OCI-LY3 (cell line): ENCODE measurements at regions not wholly inside any gene's neighbourhood (a gene's known extent, or its start where the extent isn't known, plus 50 kb on each side); places are given as distances from the start of the nearest gene placed in this dataset.

ENCODE experiments used
- H2AFZ ChIP-seq: fragments of 200-600, 300-600 bp; shearing (Covaris generic); 2 replicates; pipeline ENCODE4 v1.6.0; 2014; ENCODE audit warnings: antibody characterized with exemption, low read depth, low read length
- H3K27ac ChIP-seq: fragments of 200-600, 300-600 bp; sonication (generic); 2 replicates; pipeline ENCODE4 v1.5.1; 2014; ENCODE audit warnings: mild to moderate bottlenecking, low read length, moderate library complexity, mixed read lengths
- H3K27me3 ChIP-seq: fragments of 200-600, 300-600 bp; sonication (generic); 2 replicates; pipeline ENCODE4 v1.6.1; 2014; ENCODE audit warnings: low read depth, low read length, mixed read lengths
- H3K36me3 ChIP-seq: fragments of 200-600, 300-600 bp; sonication (generic); replicated peaks from 2 replicates; pipeline ENCODE3; 2014; ENCODE audit warnings: low read depth, low read length, mixed read lengths
- H3K4me1 ChIP-seq: fragments of 300-600, 200-600 bp; sonication (generic); 2 replicates; pipeline ENCODE4 v1.6.1; 2014; ENCODE audit warnings: low read length, mixed read lengths
- H3K4me2 ChIP-seq: fragments of 200-600, 300-600 bp; sonication (generic); 2 replicates; pipeline ENCODE4 v1.6.1; 2014; ENCODE audit warnings: low read length, mixed read lengths
- H3K4me3 ChIP-seq: fragments of 300-600, 200-600 bp; sonication (generic); 2 replicates; pipeline ENCODE4 v1.5.1; 2014; ENCODE audit warnings: antibody characterized with exemption, mild to moderate bottlenecking, low read length, moderate library complexity
- H3K79me2 ChIP-seq: fragments of 300-600, 200-600 bp; shearing (Covaris generic); 2 replicates; pipeline ENCODE4 v1.6.1; 2014; ENCODE audit warnings: mild to moderate bottlenecking, low read length, mixed read lengths
- H3K9ac ChIP-seq: fragments of 300-600, 200-600 bp; shearing (Covaris generic); 2 replicates; pipeline ENCODE4 v1.6.0; 2014; ENCODE audit warnings: mild to moderate bottlenecking, low read length, moderate library complexity
- H3K9me3 ChIP-seq: fragments of 200-600, 300-600 bp; shearing (Covaris generic); 2 replicates; pipeline ENCODE4 v1.6.1; 2014; ENCODE audit warnings: low read length, mixed read lengths; ENCODE audit not compliant: insufficient read depth
- H4K20me1 ChIP-seq: fragments of 200-600, 300-600 bp; sonication (generic); 2 replicates; pipeline ENCODE4 v1.6.1; 2016; ENCODE audit warnings: low read length, mixed read lengths; ENCODE audit not compliant: insufficient read depth
- CTCF ChIP-seq: fragments of 200-600, 300-600 bp; sonication (generic); IDR thresholded peaks from 2 replicates; pipeline ENCODE4 v1.5.1; 2014; ENCODE audit warnings: antibody characterized with exemption, low read length, low read depth
- EZH2phosphoT487 ChIP-seq: fragments of 200-600 bp; shearing (Covaris generic); IDR thresholded peaks from 2 replicates; pipeline ENCODE4 v1.6.1; 2018; ENCODE audit warnings: antibody characterized with exemption, mixed run types, low read depth

- no peak overlapping the region for H3K4me3 ChIP-seq
- no peaks in the 10 kb centered on the region for H3K27me3 ChIP-seq
- no peak overlapping the region for H3K9ac ChIP-seq
- TF ChIP-seq CTCF (no peak), EZH2phosphoT487 (no peak)
- peaks cover 12% of the 10 kb centered on the region for H3K4me1 ChIP-seq
- no peaks in the 10 kb centered on the region for H3K36me3 ChIP-seq
- H3K9me3 ChIP-seq = no peaks in the 10 kb centered on the region
- no peaks in the 10 kb centered on the region for H4K20me1 ChIP-seq
- no peak overlapping the region for H2AFZ ChIP-seq
- no peak overlapping the region for H3K27ac ChIP-seq
- H3K4me2 ChIP-seq = no peak overlapping the region
- no peaks in the 10 kb centered on the region for H3K79me2 ChIP-seq
Measured at GRCh38 chr18:44518666-44519065, 162.0 kb upstream of the SETBP1 start.

GRCh38 chr18:44520981-44521667, 159.6 kb upstream of the SETBP1 start:
- Histone ChIP-seq H3K9me3 (no peaks in the 10 kb centered on the region), H3K79me2 (no peaks in the 10 kb centered on the region), H2AFZ (no peak overlapping the region), H3K4me1 (peaks cover 13% of the 10 kb centered on the region), H3K36me3 (no peaks in the 10 kb centered on the region), H3K4me3 (no peak overlapping the region), H4K20me1 (no peaks in the 10 kb centered on the region), H3K27me3 (no peaks in the 10 kb centered on the region), H3K4me2 (no peak overlapping the region), H3K9ac (no peak overlapping the region), H3K27ac (no peak overlapping the region)
- no peak for TF ChIP-seq CTCF
- TF ChIP-seq EZH2phosphoT487 = no peak

GRCh38 chr18:44521668-44522022, 159.0 kb upstream of the SETBP1 start:
- Histone ChIP-seq H3K4me2 (no peak overlapping the region), H3K9ac (no peak overlapping the region), H3K9me3 (no peaks in the 10 kb centered on the region), H3K27me3 (no peaks in the 10 kb centered on the region), H3K79me2 (no peaks in the 10 kb centered on the region), H3K36me3 (no peaks in the 10 kb centered on the region), H3K27ac (no peak overlapping the region), H3K4me3 (no peak overlapping the region), H3K4me1 (peaks cover 19% of the 10 kb centered on the region), H2AFZ (no peak overlapping the region), H4K20me1 (no peaks in the 10 kb centered on the region)
- no peak for TF ChIP-seq CTCF
- no peak for TF ChIP-seq EZH2phosphoT487

GRCh38 chr18:44526705-44527415, 153.8 kb upstream of the SETBP1 start:
- no peaks in the 10 kb centered on the region for H3K36me3 ChIP-seq
- H3K27me3 ChIP-seq = no peaks in the 10 kb centered on the region
- peak overlapping the region; percentile 2; the same call in 1 of the 2 replicates for H3K4me3 ChIP-seq
- H4K20me1 ChIP-seq = no peaks in the 10 kb centered on the region
- no peaks in the 10 kb centered on the region for H3K79me2 ChIP-seq
- peaks cover 32% of the 10 kb centered on the region for H3K4me1 ChIP-seq
- H3K9me3 ChIP-seq = no peaks in the 10 kb centered on the region
- TF ChIP-seq CTCF (no peak), EZH2phosphoT487 (no peak)
- H2AFZ ChIP-seq = no peak overlapping the region
- peak overlapping the region; percentile 77 for H3K27ac ChIP-seq
- peak overlapping the region; percentile 49 for H3K4me2 ChIP-seq
- peak overlapping the region; percentile 10; the same call in 1 of the 2 replicates for H3K9ac ChIP-seq
